Stomach (tissue), 8 donors: ENCODE measurements at regions not wholly inside any gene's neighbourhood (a gene's known extent, or its start where the extent isn't known, plus 50 kb on each side); places are given as distances from the start of the nearest gene placed in this dataset.

Source experiments
- DNase-seq, 2 donors: peaks; one replicate each; pipeline versions ENCODE4 v3.0.0 to v3.0.0-alpha.2; 2013 to 2019
- H3K27ac ChIP-seq, 5 donors: fragments of 200-600 bp in 4 of 5; sonication (generic) in 4 of 5; one replicate each; pipeline ENCODE4 v1.5.1; 2013 to 2019; ENCODE audit warnings: mild to moderate bottlenecking in 1 of 5, moderate library complexity in 1 of 5
- H3K27me3 ChIP-seq, 3 donors: fragments of 200-600 bp; sonication (generic); one replicate each; pipeline ENCODE4 v1.5.1; 2017 to 2019; ENCODE audit warnings: mixed run types in 1 of 3
- H3K36me3 ChIP-seq, 4 donors: fragments of 200-600 bp; sonication (generic); 1 replicate in 3 of 4; 2 replicates in 1 of 4; pipeline ENCODE4 v1.5.1; 2016 to 2019
- H3K4me1 ChIP-seq, 4 donors: fragments of 200-600 bp; sonication (generic); one replicate each; pipeline ENCODE4 v1.5.1; 2016 to 2019
- H3K4me3 ChIP-seq, 4 donors: fragments of 200-600 bp; sonication (generic) in 3 of 4; one replicate each; pipeline ENCODE4 v1.5.1; 2016 to 2019; ENCODE audit warnings: mild to moderate bottlenecking in 1 of 4
- H3K9me3 ChIP-seq, 4 donors: fragments of 200-600 bp; sonication (generic); one replicate each; pipeline ENCODE4 v1.5.1; 2016 to 2019
- EP300 ChIP-seq: sonication (generic); formaldehyde crosslinking; IDR thresholded peaks from one replicate; pipeline ENCODE4 v1.6.1; 2017; ENCODE audit warnings: antibody characterized with exemption
- POLR2A ChIP-seq, 4 donors: fragments of 450-650 bp; IDR thresholded peaks; one replicate each; pipeline ENCODE4 v1.6.1; 2016; ENCODE audit warnings: antibody characterized with exemption in 4 of 4, control low read depth in 2 of 4, mild to moderate bottlenecking in 1 of 4, moderate library complexity in 1 of 4
- POLR2AphosphoS5 ChIP-seq, 3 donors: sonication (generic); formaldehyde crosslinking; IDR thresholded peaks; one replicate each; pipeline ENCODE4 v1.6.1; 2016; ENCODE audit warnings: antibody characterized with exemption in 3 of 3
- WGBS, 5 donors: extraction: QIAGEN DNeasy Blood & Tissue Kit in 3 of 5; methylation state at CpG; one replicate each; pipeline versions ENCODE4 v1.1.5 to v1.1.7; 2013 to 2018; 5-methylcytosine and 5-hydroxymethylcytosine counted together
- intact Hi-C: fragments of 100-400 bp; cut with DNase I; formaldehyde crosslinking; loops from one replicate; pipeline ENCODE4 v1.15.1; 2023; ENCODE audit warnings: low total_unique reads
- TF ChIP-seq, protein P1 (sequence below), 7 experiments: fragments of 450-650 bp in 4 of 7; fragments of 200-600 bp in 3 of 7; sonication (generic) in 3 of 7; IDR thresholded peaks; one replicate each; pipeline ENCODE4 v1.5.1; 2016 to 2019; ENCODE audit warnings: antibody characterized with exemption in 7 of 7, control low read depth in 2 of 7, mild to moderate bottlenecking in 1 of 7
- donor health status: healthy with polysubstance abuse.
- donor health status: Bipolar disorder and iron deficiency.
- donor health status: healthy.

DNA sequence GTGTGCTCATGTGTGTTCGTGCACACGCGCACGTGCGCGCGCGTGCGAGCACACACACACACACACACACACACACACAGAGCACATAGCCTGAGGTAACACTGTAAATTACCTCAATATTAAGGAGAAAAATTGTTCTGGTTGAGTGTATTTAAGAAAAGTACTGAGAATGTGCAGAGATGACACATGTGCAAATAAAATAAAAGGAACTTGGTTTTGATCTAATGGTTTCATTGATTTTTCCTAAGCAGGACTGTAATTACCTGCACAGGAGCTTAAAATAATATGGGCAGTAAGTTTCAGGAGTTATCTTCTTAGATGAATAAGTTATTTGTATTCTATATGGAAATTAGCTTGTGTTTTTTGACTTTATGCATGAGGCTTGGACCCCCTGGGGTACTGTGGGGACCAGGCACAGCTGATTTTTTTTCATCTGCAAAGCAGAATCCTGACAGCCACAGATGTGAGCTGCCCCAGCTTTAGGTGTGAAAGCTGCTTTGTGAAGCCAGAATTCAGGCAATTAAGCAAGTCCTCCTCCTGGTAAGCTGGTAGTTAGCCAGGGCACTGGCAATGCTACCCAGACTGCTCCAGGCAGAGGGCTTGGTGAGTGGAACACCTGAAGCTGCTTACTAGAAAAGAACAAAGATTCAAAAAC is 1040.6 kb upstream of the CITED2 start:
- WGBS, 5 donors: 93 to 98% (median 96%) methylated on average over 9 of the region's 9 CpGs
- H3K4me3 ChIP-seq: no peak overlapping the region
- peaks cover 0 to 11% (median 1%) of the 10 kb centered on the region in 4 donors for H3K9me3 ChIP-seq
- TF ChIP-seq POLR2AphosphoS5 (IDR thresholded peaks at IDR 0.05): no peak
- no peaks in the 10 kb centered on the region for H3K4me1 ChIP-seq
- H3K27ac ChIP-seq: no peak overlapping the region
- intact Hi-C loops: no loop called here
- DNase-seq: no peak
- H3K36me3 ChIP-seq: no peaks in the 10 kb centered on the region
- no peaks in the 10 kb centered on the region for H3K27me3 ChIP-seq

DNA sequence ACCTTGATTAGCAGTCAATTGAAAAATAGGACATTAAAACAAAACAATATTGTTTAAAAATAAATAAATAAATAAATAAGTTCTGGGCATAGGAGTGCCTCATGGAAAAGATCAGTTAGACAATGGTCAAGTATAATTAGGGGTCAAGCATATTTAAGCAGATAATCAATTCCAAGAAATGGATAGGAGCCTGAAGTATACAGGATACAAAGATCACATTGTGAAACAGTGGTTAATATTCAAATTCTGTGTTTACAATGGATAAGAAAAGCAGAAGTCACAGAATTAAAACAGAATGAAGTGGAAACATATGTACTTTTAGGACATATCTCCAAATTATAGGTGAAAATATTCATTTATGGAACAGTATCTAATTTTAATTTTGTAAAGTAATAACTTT is 1028.6 kb upstream of the CITED2 start:
- peaks cover 0 to 23% (median 12%) of the 10 kb centered on the region in 4 donors for H3K9me3 ChIP-seq
- intact Hi-C loops: no loop called here
- no peak overlapping the region for H3K27ac ChIP-seq
- H3K27me3 ChIP-seq: no peaks in the 10 kb centered on the region
- no peaks in the 10 kb centered on the region for H3K4me1 ChIP-seq
- no peak overlapping the region for H3K4me3 ChIP-seq
- no peak for DNase-seq
- no peaks in the 10 kb centered on the region for H3K36me3 ChIP-seq
- TF ChIP-seq, protein P1, sequence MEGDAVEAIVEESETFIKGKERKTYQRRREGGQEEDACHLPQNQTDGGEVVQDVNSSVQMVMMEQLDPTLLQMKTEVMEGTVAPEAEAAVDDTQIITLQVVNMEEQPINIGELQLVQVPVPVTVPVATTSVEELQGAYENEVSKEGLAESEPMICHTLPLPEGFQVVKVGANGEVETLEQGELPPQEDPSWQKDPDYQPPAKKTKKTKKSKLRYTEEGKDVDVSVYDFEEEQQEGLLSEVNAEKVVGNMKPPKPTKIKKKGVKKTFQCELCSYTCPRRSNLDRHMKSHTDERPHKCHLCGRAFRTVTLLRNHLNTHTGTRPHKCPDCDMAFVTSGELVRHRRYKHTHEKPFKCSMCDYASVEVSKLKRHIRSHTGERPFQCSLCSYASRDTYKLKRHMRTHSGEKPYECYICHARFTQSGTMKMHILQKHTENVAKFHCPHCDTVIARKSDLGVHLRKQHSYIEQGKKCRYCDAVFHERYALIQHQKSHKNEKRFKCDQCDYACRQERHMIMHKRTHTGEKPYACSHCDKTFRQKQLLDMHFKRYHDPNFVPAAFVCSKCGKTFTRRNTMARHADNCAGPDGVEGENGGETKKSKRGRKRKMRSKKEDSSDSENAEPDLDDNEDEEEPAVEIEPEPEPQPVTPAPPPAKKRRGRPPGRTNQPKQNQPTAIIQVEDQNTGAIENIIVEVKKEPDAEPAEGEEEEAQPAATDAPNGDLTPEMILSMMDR (IDR thresholded peaks at IDR 0.05): no peak

DNA sequence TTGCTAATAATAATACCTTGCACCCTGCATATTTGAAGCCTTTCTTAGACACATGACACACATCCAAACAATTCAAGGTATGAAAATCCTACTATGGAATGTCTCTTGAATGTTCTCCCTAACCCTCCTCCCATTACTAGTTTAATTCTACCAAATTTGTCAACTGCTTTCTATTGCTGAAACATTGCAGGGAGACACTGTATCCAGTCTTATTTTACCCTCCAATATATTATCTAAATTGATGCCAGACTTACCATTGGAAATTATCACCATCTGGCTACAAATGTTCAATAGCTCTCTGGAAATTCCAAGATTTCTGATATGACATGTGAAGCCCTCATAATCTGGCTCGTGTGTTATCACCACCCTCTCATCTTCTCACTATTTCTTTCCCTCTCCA is 1027.3 kb upstream of the CITED2 start:
- 66 to 88% (median 80%) methylated on average over 1 of the region's 1 CpG for WGBS, 5 donors
- Histone ChIP-seq H3K4me3 (no peak overlapping the region), H3K36me3 (no peaks in the 10 kb centered on the region), H3K27ac (no peak overlapping the region), H3K27me3 (no peaks in the 10 kb centered on the region), H3K4me1 (no peaks in the 10 kb centered on the region), H3K9me3 (peaks cover 0 to 13% (median 6%) of the 10 kb centered on the region in 4 donors)
- intact Hi-C loops: no loop called here
- no peak for TF ChIP-seq POLR2A (IDR thresholded peaks at IDR 0.05)
- TF ChIP-seq EP300: no peak
- TF ChIP-seq, protein P1 (IDR thresholded peaks at IDR 0.05): no peak
- no peak for DNase-seq

DNA sequence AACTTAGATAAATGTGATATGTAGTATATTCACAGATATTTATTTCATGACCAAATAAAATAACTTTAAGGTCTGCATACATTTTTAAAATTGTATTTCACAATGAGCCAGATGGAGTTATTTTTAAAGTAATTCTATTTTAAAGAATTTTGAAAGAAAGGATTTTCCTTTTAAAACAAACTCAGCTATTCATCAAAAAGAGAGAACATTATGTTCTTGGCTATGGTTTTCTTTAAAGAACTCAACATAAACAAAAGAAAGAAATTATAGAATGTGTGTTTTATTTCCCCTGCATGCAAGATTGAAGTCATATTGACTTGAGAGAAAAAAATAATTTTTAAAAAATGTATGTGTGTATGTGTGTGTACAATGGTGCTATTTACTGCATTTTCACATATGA is 1023.6 kb upstream of the CITED2 start:
- Histone ChIP-seq H3K27me3 (no peaks in the 10 kb centered on the region), H3K27ac (no peak overlapping the region), H3K4me3 (no peak overlapping the region), H3K36me3 (no peaks in the 10 kb centered on the region), H3K9me3 (no peaks in the 10 kb centered on the region), H3K4me1 (no peaks in the 10 kb centered on the region)
- DNase-seq: no peak
- TF ChIP-seq EP300: no peak
- no peak for TF ChIP-seq POLR2AphosphoS5 (IDR thresholded peaks at IDR 0.05)
- no peak for TF ChIP-seq POLR2A (IDR thresholded peaks at IDR 0.05)
- TF ChIP-seq, protein P1 (IDR thresholded peaks at IDR 0.05): no peak
- intact Hi-C loops: no loop called here

DNA sequence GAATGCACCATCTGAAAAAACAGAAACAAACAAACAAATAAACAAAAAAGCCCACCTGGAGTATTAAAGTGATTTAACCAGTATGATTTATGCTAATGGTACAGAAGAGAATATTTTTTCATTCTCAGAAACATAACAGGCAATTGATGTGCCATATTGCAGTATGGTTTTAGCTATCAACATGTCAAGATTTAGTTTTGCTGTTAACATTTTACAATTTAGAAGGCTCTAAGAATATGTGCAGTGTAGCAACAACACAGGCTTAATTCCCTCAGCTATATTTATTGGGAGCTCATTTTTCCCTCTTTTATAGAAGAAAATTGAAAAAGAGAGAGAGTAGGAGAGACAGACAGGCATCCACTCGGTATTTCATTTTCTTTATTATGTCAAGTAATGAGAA is 1022.7 kb upstream of the CITED2 start:
- WGBS, 5 donors: 84 to 92% (median 88%) methylated on average over 1 of the region's 1 CpG
- H3K27ac ChIP-seq: no peak overlapping the region
- no peak for DNase-seq
- H3K9me3 ChIP-seq: no peaks in the 10 kb centered on the region
- H3K4me3 ChIP-seq: no peak overlapping the region
- no peak for TF ChIP-seq POLR2AphosphoS5 (IDR thresholded peaks at IDR 0.05)
- TF ChIP-seq POLR2A (IDR thresholded peaks at IDR 0.05): no peak
- TF ChIP-seq EP300: no peak
- TF ChIP-seq, protein P1 (IDR thresholded peaks at IDR 0.05): no peak
- H3K27me3 ChIP-seq: no peaks in the 10 kb centered on the region
- H3K4me1 ChIP-seq: no peaks in the 10 kb centered on the region
- intact Hi-C loops: no loop called here
- no peaks in the 10 kb centered on the region for H3K36me3 ChIP-seq
